NT2/D1 (cell line): ENCODE measurements at regions not wholly inside any gene's neighbourhood (a gene's known extent, or its start where the extent isn't known, plus 50 kb on each side); places are given as distances from the start of the nearest gene placed in this dataset.

Source experiments
- YY1 ChIP-seq: IDR thresholded peaks from 2 replicates; pipeline ENCODE4 v1.6.1; 2011; ENCODE audit not compliant: insufficient read length, insufficient read depth
- ZNF274 ChIP-seq: IDR thresholded peaks from 2 replicates; pipeline ENCODE4 v1.6.1; 2011; ENCODE audit warnings: mild to moderate bottlenecking, low read depth, low read length

GRCh38 chr6:148620579-148621298 is 126.1 kb upstream of the UST start:
- TF ChIP-seq YY1 (no peak), ZNF274 (no peak)
